IMR-90 (cell line): ENCODE measurements at regions not wholly inside any gene's neighbourhood (a gene's known extent, or its start where the extent isn't known, plus 50 kb on each side); places are given as distances from the start of the nearest gene placed in this dataset.

ENCODE experiments used
- ATAC-seq: fragments of 200-7000 bp; cut with Tn5 transposase; 2 replicates; pipeline ENCODE4 v1.9.1; 2020; ENCODE audit warnings: low read depth, mild to moderate bottlenecking, moderate library complexity
- BruUV-seq: library from RNA; stranded (reverse); fragments of 400-500 nt; replicated peaks from 2 replicates; lab custom pipeline; 2021; lab: Mats Ljungman, UMichigan
- CTCF ChIA-PET: fragments of 300-600 bp; formaldehyde crosslinking; extraction: SDS; loops from one replicate; lab custom pipeline; 2021; ENCODE audit warnings: antibody characterized with exemption; lab: Yijun Ruan, JAX
- POLR2A ChIA-PET: fragments of 300-600 bp; sonication (Branson Sonifier 250); formaldehyde crosslinking; loops from one replicate; lab custom pipeline; 2022; ENCODE audit warnings: antibody characterized with exemption; ENCODE audit not compliant: unreplicated experiment; lab: Charles Lee
- DNase-seq: peaks from one replicate; pipeline ENCODE4 v3.0.0; 2013
- H2AFZ ChIP-seq: replicated peaks from 2 replicates; pipeline ENCODE3; 2013; ENCODE audit warnings: low read length, mild to moderate bottlenecking; ENCODE audit not compliant: poor library complexity
- H2AK5ac ChIP-seq: 2 replicates; pipeline ENCODE4 v1.6.1; 2013; ENCODE audit warnings: low read depth, low read length, inconsistent platforms
- H2AK9ac ChIP-seq: replicated peaks from 2 replicates; pipeline ENCODE3; 2013; ENCODE audit warnings: mild to moderate bottlenecking, low read depth, low read length, moderate library complexity; ENCODE audit not compliant: poor library complexity
- H2BK120ac ChIP-seq: 2 replicates; pipeline ENCODE4 v1.6.1; 2013; ENCODE audit warnings: low read depth, low read length, inconsistent platforms
- H2BK15ac ChIP-seq: 3 replicates; pipeline ENCODE4 v1.6.1; 2013; ENCODE audit warnings: low read depth, low read length, inconsistent platforms
- H2BK20ac ChIP-seq: 2 replicates; pipeline ENCODE4 v1.6.1; 2013; ENCODE audit warnings: low read depth, mild to moderate bottlenecking, inconsistent platforms, low read length, moderate library complexity
- H2BK5ac ChIP-seq: 2 replicates; pipeline ENCODE4 v1.6.1; 2013; ENCODE audit warnings: mild to moderate bottlenecking, low read depth, low read length, inconsistent platforms; ENCODE audit not compliant: poor library complexity, severe bottlenecking
- H3K14ac ChIP-seq: replicated peaks from 2 replicates; pipeline ENCODE4 v1.6.1; 2013; ENCODE audit warnings: low read depth, low read length, inconsistent platforms
- H3K18ac ChIP-seq: 2 replicates; pipeline ENCODE4 v1.6.1; 2013; ENCODE audit warnings: low read depth, low read length, control low read depth
- H3K23ac ChIP-seq: 2 replicates; pipeline ENCODE4 v1.6.1; 2013; ENCODE audit warnings: low read depth, low read length, inconsistent platforms
- H3K27ac ChIP-seq: 2 replicates; pipeline ENCODE4 v1.5.1; 2013; ENCODE audit warnings: mild to moderate bottlenecking, control low read depth, low read length; ENCODE audit not compliant: insufficient read depth
- H3K27me3 ChIP-seq: 2 replicates; pipeline ENCODE4 v1.6.1; 2013; ENCODE audit warnings: low read length; ENCODE audit not compliant: control insufficient read depth, insufficient read depth
- H3K36me3 ChIP-seq: 2 replicates; pipeline ENCODE4 v1.6.1; 2013; ENCODE audit warnings: low read length, mixed read lengths; ENCODE audit not compliant: control insufficient read depth, insufficient read depth
- H3K4ac ChIP-seq: 2 replicates; pipeline ENCODE4 v1.6.1; 2013; ENCODE audit warnings: low read depth, low read length, inconsistent platforms
- H3K4me1 ChIP-seq: 2 replicates; pipeline ENCODE4 v1.6.1; 2013; ENCODE audit warnings: low read length, mixed read lengths; ENCODE audit not compliant: control insufficient read depth, insufficient read depth
- H3K4me2 ChIP-seq: 2 replicates; pipeline ENCODE4 v1.6.1; 2013; ENCODE audit warnings: low read depth, mild to moderate bottlenecking, control low read depth, low read length, moderate library complexity
- H3K4me3 ChIP-seq: 2 replicates; pipeline ENCODE4 v1.5.1; 2013; ENCODE audit warnings: low read depth, mild to moderate bottlenecking, control low read depth, low read length, moderate library complexity; ENCODE audit not compliant: insufficient read depth
- H3K56ac ChIP-seq: 2 replicates; pipeline ENCODE4 v1.6.1; 2013; ENCODE audit warnings: low read length, inconsistent platforms; ENCODE audit not compliant: insufficient read depth; ENCODE audit errors: extremely low read depth
- H3K79me1 ChIP-seq, 2 experiments: 2 replicates each; pipeline ENCODE4 v1.6.1; 2013; ENCODE audit warnings: low read length in 2 of 2, inconsistent platforms in 1 of 2, low read depth in 1 of 2
- H3K9ac ChIP-seq: 2 replicates; pipeline ENCODE4 v1.6.1; 2013; ENCODE audit warnings: low read depth, low read length, control low read depth
- H3K9me1 ChIP-seq: 2 replicates; pipeline ENCODE4 v1.6.1; 2013; ENCODE audit warnings: low read length, inconsistent platforms; ENCODE audit not compliant: insufficient read depth
- H3K9me3 ChIP-seq: 2 replicates; pipeline ENCODE4 v1.6.1; 2013; ENCODE audit warnings: low read length; ENCODE audit not compliant: control insufficient read depth, insufficient read depth
- H4K20me1 ChIP-seq: 2 replicates; pipeline ENCODE4 v1.6.1; 2013; ENCODE audit warnings: low read length, inconsistent platforms; ENCODE audit not compliant: insufficient read depth
- H4K5ac ChIP-seq: 2 replicates; pipeline ENCODE4 v1.6.1; 2013; ENCODE audit warnings: mild to moderate bottlenecking, low read depth, low read length, control low read depth
- H4K8ac ChIP-seq, 2 experiments: 2 replicates each; pipeline ENCODE4 v1.6.1; 2013; ENCODE audit warnings: low read depth in 2 of 2, low read length in 2 of 2, control low read depth in 1 of 2, inconsistent platforms in 1 of 2
- H4K91ac ChIP-seq: 2 replicates; pipeline ENCODE4 v1.6.1; 2013; ENCODE audit warnings: low read depth, low read length, inconsistent platforms; ENCODE audit not compliant: insufficient read depth
- BHLHE40 ChIP-seq: fragments of 150-350 bp; IDR thresholded peaks from 2 replicates; pipeline ENCODE4 v1.6.1; 2016; ENCODE audit warnings: mild to moderate bottlenecking, low read depth, low read length
- CEBPB ChIP-seq: IDR thresholded peaks from 2 replicates; pipeline ENCODE4 v1.6.1; 2012; ENCODE audit warnings: low read depth, low read length, improper control_type of control experiment
- CHD1 ChIP-seq: IDR thresholded peaks from 2 replicates; pipeline ENCODE4 v1.6.1; 2012; ENCODE audit warnings: low read depth, low read length, improper control_type of control experiment
- ELK1 ChIP-seq: fragments of 150-350 bp; IDR thresholded peaks from 2 replicates; pipeline ENCODE4 v1.6.1; 2016; ENCODE audit warnings: low read depth, mild to moderate bottlenecking, low read length, moderate library complexity, borderline replicate concordance
- FOS ChIP-seq: fragments of 150-350 bp; IDR thresholded peaks from 2 replicates; pipeline ENCODE4 v1.6.1; 2016; ENCODE audit warnings: low read depth, low read length
- MAFK ChIP-seq: IDR thresholded peaks from 2 replicates; pipeline ENCODE4 v1.6.1; 2012; ENCODE audit warnings: low read depth, low read length, improper control_type of control experiment
- MAZ ChIP-seq: IDR thresholded peaks from 2 replicates; pipeline ENCODE4 v1.6.1; 2012; ENCODE audit warnings: low read depth, mild to moderate bottlenecking, low read length, improper control_type of control experiment, moderate library complexity, borderline replicate concordance
- MXI1 ChIP-seq: IDR thresholded peaks from 2 replicates; pipeline ENCODE4 v1.6.1; 2012; ENCODE audit warnings: low read depth, mild to moderate bottlenecking, low read length, moderate library complexity, borderline replicate concordance
- NFE2L2 ChIP-seq: fragments of 150-350 bp; IDR thresholded peaks from 2 replicates; pipeline ENCODE4 v1.6.1; 2016; ENCODE audit warnings: low read depth, mild to moderate bottlenecking, low read length
- POLR2A ChIP-seq: IDR thresholded peaks from 2 replicates; pipeline ENCODE4 v1.6.1; 2012; ENCODE audit warnings: mild to moderate bottlenecking, low read depth, low read length
- RAD21 ChIP-seq: IDR thresholded peaks from 2 replicates; pipeline ENCODE4 v1.6.1; 2012; ENCODE audit warnings: low read length, improper control_type of control experiment
- RCOR1 ChIP-seq: IDR thresholded peaks from 2 replicates; pipeline ENCODE4 v1.6.1; 2012; ENCODE audit warnings: mild to moderate bottlenecking, low read length, improper control_type of control experiment; ENCODE audit not compliant: insufficient replicate concordance
- RFX5 ChIP-seq: IDR thresholded peaks from 2 replicates; pipeline ENCODE4 v1.8.0; 2012; ENCODE audit warnings: low read depth, mild to moderate bottlenecking, low read length, moderate library complexity
- SMC3 ChIP-seq: fragments of 150-350 bp; IDR thresholded peaks from 2 replicates; pipeline ENCODE4 v1.6.1; 2016; ENCODE audit warnings: low read depth, mild to moderate bottlenecking, antibody characterized with exemption, low read length, moderate library complexity
- USF2 ChIP-seq: fragments of 150-350 bp; IDR thresholded peaks from 2 replicates; pipeline ENCODE4 v1.6.1; 2017; ENCODE audit warnings: mild to moderate bottlenecking, antibody characterized with exemption, low read length, low read depth
- WGBS, 2 experiments: methylation state at CpG; one replicate each; pipeline versions ENCODE4 v1.1.5 to v1.1.7; 2013; ENCODE audit warnings: missing lambda C conversion rate in 2 of 2; ENCODE audit not compliant: insufficient read length in 1 of 2; ENCODE audit errors: extremely low coverage in 2 of 2; 5-methylcytosine and 5-hydroxymethylcytosine counted together
- dilution Hi-C: fragments of 300-500 bp; cut with HindIII; formaldehyde crosslinking; loops from one replicate; pipeline ENCODE4 v1.14.3; 2018; ENCODE audit warnings: low sequenced_read_pairs; ENCODE audit not compliant: unreplicated experiment
- in situ Hi-C: fragments of 300-500 bp; cut with MboI; formaldehyde crosslinking; loops from 3 replicates; pipeline ENCODE4 v1.14.3; 2019; ENCODE audit warnings: low sequenced_read_pairs, inconsistent platforms, mixed read lengths
- intact Hi-C: fragments of 100-400 bp; cut with micrococcal nuclease; formaldehyde crosslinking; loops from 2 replicates; pipeline ENCODE4 v1.10.0; 2022
- TF ChIP-seq, protein P1 (sequence below): conservative IDR thresholded peaks from 2 replicates; pipeline ENCODE4 v1.5.1; 2012; ENCODE audit warnings: mild to moderate bottlenecking, low read depth, low read length, improper control_type of control experiment

DNA sequence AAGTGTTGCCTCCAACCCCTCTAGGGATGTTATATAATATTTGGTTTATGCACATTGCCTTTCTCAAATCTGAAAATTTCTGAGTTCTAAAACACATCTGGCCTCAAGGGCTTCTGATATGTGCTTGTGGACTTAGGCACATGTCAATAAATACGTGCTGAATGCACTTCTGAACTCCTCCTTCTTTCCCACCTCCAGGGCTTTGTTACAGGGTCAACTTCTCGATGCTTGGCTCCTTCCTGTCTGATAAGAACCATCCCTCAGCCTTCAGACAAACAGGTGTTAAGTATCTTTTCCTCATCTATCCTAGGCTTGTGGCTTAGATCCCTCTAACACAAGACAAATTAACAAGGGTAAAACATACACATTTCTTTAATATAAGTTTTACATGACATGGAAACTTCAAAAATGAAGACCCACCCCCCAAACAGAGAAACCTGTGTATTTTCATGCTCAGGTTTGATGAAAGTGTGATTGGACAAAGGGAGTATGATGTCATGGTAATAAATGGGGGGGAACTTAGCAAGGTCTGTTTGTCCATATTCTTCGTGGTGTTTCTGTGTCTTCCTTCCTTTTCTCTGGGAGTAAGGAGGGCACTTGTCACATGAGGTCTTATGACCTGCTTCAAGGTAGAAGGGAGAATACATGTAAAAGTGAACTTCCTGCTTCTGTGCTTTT, 326.9 kb downstream of the CD83 start:
- H3K56ac ChIP-seq: no peak overlapping the region
- H3K4me2 ChIP-seq: no peak overlapping the region
- no peaks in the 10 kb centered on the region for H3K36me3 ChIP-seq
- H2BK15ac ChIP-seq: 0 out of 3 replicates have a peak overlapping the region, but pooled peaks have one; percentile 31
- H3K27ac ChIP-seq: no peak overlapping the region
- no peak overlapping the region for H2AK5ac ChIP-seq
- no peak overlapping the region for H2BK120ac ChIP-seq
- H4K91ac ChIP-seq: no peak overlapping the region
- H3K9ac ChIP-seq: no peak overlapping the region
- no peak overlapping the region for H4K5ac ChIP-seq
- no peak for DNase-seq
- TF ChIP-seq RAD21 (no peak), RCOR1 (no peak), ELK1 (no peak), SMC3 (no peak), MAFK (no peak), MAZ (no peak), CHD1 (no peak), MXI1 (no peak), CEBPB (no peak), RFX5 (no peak), FOS (no peak), BHLHE40 (no peak), USF2 (no peak), POLR2A (no peak), NFE2L2 (no peak)
- TF ChIP-seq, protein P1, sequence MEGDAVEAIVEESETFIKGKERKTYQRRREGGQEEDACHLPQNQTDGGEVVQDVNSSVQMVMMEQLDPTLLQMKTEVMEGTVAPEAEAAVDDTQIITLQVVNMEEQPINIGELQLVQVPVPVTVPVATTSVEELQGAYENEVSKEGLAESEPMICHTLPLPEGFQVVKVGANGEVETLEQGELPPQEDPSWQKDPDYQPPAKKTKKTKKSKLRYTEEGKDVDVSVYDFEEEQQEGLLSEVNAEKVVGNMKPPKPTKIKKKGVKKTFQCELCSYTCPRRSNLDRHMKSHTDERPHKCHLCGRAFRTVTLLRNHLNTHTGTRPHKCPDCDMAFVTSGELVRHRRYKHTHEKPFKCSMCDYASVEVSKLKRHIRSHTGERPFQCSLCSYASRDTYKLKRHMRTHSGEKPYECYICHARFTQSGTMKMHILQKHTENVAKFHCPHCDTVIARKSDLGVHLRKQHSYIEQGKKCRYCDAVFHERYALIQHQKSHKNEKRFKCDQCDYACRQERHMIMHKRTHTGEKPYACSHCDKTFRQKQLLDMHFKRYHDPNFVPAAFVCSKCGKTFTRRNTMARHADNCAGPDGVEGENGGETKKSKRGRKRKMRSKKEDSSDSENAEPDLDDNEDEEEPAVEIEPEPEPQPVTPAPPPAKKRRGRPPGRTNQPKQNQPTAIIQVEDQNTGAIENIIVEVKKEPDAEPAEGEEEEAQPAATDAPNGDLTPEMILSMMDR: no peak
- no peak overlapping the region for H4K8ac ChIP-seq
- no TSS peak for BruUV-seq
- H3K79me1 ChIP-seq: no peaks in the 10 kb centered on the region
- H2AFZ ChIP-seq: no peak overlapping the region
- no peak overlapping the region for H3K18ac ChIP-seq
- intact Hi-C loops (no loop called here), dilution Hi-C loops (no loop called here), in situ Hi-C loops (no loop called here)
- peaks cover 9% of the 10 kb centered on the region for H3K4me1 ChIP-seq
- no peak overlapping the region for H3K14ac ChIP-seq
- H2AK9ac ChIP-seq: no peak overlapping the region
- no peaks in the 10 kb centered on the region for H4K20me1 ChIP-seq
- no peak overlapping the region for H3K4ac ChIP-seq
- peaks cover 4% of the 10 kb centered on the region; the same call in 1 of the 2 replicates for H3K9me1 ChIP-seq
- peaks cover 5% of the 10 kb centered on the region; the same call in 1 of the 2 replicates for H3K9me3 ChIP-seq
- no peaks in the 10 kb centered on the region for H3K27me3 ChIP-seq
- H3K23ac ChIP-seq: no peak overlapping the region
- ChIA-PET CTCF (no interaction called here), POLR2A (no interaction called here)
- WGBS, 2 experiments: 50% methylated on average over 2 of the region's 3 CpGs; no CpG with 5 or more reads in 1 of the 2 experiments
- H2BK5ac ChIP-seq: no peak overlapping the region
- H3K4me3 ChIP-seq: no peak overlapping the region
- ATAC-seq: no peak
- no peak overlapping the region for H2BK20ac ChIP-seq
